ENCODE measurements at regions not wholly inside any gene's neighbourhood (a gene's known extent, or its start where the extent isn't known, plus 50 kb on each side); places are given as distances from the start of the nearest gene placed in this dataset.

- no peak for TF ChIP-seq POLR2AphosphoS5 (IDR thresholded peaks at IDR 0.05; ENCODE audit: borderline replicate concordance, low read depth, low read length)
- TF ChIP-seq EZH2 (IDR thresholded peaks at IDR 0.05) = no peak
- TF ChIP-seq FOXP2 (optimal IDR thresholded peaks at IDR 0.05; ENCODE audit: control extremely low read depth, extremely low read length, insufficient read depth) = no peak
These were observed 100.6 kb upstream of the GPM6B start for GRCh38 chrX:13917507-13917906.
